Stimulated activated CD4-positive, alpha-beta T cell treated with anti-CD3 and anti-CD28 coated beads, Interleukin-15, amount 100 ng/mL, for 24 hours (primary cell): ENCODE measurements at regions not wholly inside any gene's neighbourhood (a gene's known extent, or its start where the extent isn't known, plus 50 kb on each side); places are given as distances from the start of the nearest gene placed in this dataset.

Source experiments
- DNase-seq: peaks from one replicate; pipeline ENCODE4 v3.0.0-alpha.2; 2020

- DNase-seq = no peak
Observed at GRCh38 chr2:239579524-239580198, 178.8 kb upstream of the HDAC4 start.

GRCh38 chr2:239579081-239579480, 178.3 kb upstream of the HDAC4 start:
- no peak for DNase-seq

GRCh38 chr2:239578381-239578780, 177.6 kb upstream of the HDAC4 start:
- no peak for DNase-seq

- DNase-seq = no peak
Observed at GRCh38 chr2:239577935-239578334, 177.1 kb upstream of the HDAC4 start.

GRCh38 chr2:239576784-239577685, 176.2 kb upstream of the HDAC4 start:
- DNase-seq = no peak

- DNase-seq = no peak
Observed at GRCh38 chr2:239575931-239576445, 175.2 kb upstream of the HDAC4 start.

GRCh38 chr2:239574434-239575156, 173.8 kb upstream of the HDAC4 start:
- no peak for DNase-seq

- DNase-seq = no peak
Observed at GRCh38 chr2:239574054-239574433, 173.2 kb upstream of the HDAC4 start.

- no peak for DNase-seq
Observed at GRCh38 chr2:239570971-239571520, 170.2 kb upstream of the HDAC4 start.

- no peak for DNase-seq
Observed at GRCh38 chr2:239570216-239570925, 169.6 kb upstream of the HDAC4 start.

GRCh38 chr2:239569401-239570090, 168.7 kb upstream of the HDAC4 start:
- DNase-seq = peak; percentile 30

GRCh38 chr2:239568601-239569000, 167.8 kb upstream of the HDAC4 start:
- no peak for DNase-seq

- DNase-seq = no peak
Observed at GRCh38 chr2:239567786-239568185, 167.0 kb upstream of the HDAC4 start.

- DNase-seq = no peak
Observed at GRCh38 chr2:239566995-239567568, 166.3 kb upstream of the HDAC4 start.

GRCh38 chr2:239566162-239566994, 165.6 kb upstream of the HDAC4 start:
- DNase-seq = no peak

GRCh38 chr2:239564587-239564986, 163.8 kb upstream of the HDAC4 start:
- DNase-seq = no peak

- DNase-seq = no peak
Observed at GRCh38 chr2:239563561-239563960, 162.7 kb upstream of the HDAC4 start.

GRCh38 chr2:239561446-239562001, 160.7 kb upstream of the HDAC4 start:
- DNase-seq = no peak

GRCh38 chr2:239559417-239560261, 158.8 kb upstream of the HDAC4 start:
- no peak for DNase-seq
